H9 (cell line): ENCODE measurements at regions not wholly inside any gene's neighbourhood (a gene's known extent, or its start where the extent isn't known, plus 50 kb on each side); places are given as distances from the start of the nearest gene placed in this dataset.

Experiments
- DNase-seq: peaks from one replicate; pipeline ENCODE4 v3.0.0-alpha.2; 2017
- H2AFZ ChIP-seq: one replicate; pipeline ENCODE4 v1.6.1; 2013; ENCODE audit warnings: mild to moderate bottlenecking, low read length, control low read depth, moderate library complexity
- H2AK5ac ChIP-seq: 2 replicates; pipeline ENCODE4 v1.6.1; 2013; ENCODE audit warnings: low read length, control low read depth, mixed read lengths; ENCODE audit not compliant: insufficient read length
- H2BK120ac ChIP-seq: one replicate; pipeline ENCODE4 v1.6.1; 2013; ENCODE audit warnings: low read depth, mild to moderate bottlenecking, low read length, control low read depth, inconsistent platforms; ENCODE audit not compliant: poor library complexity, severe bottlenecking
- H2BK12ac ChIP-seq: 2 replicates; pipeline ENCODE4 v1.6.1; 2013; ENCODE audit warnings: low read length, control low read depth, mixed read lengths, low read depth; ENCODE audit not compliant: insufficient read length
- H2BK15ac ChIP-seq: 2 replicates; pipeline ENCODE4 v1.6.1; 2013; ENCODE audit warnings: low read depth, low read length, control low read depth
- H2BK20ac ChIP-seq: one replicate; pipeline ENCODE4 v1.6.1; 2013; ENCODE audit warnings: low read depth, mild to moderate bottlenecking, low read length, control low read depth, inconsistent platforms; ENCODE audit not compliant: poor library complexity, severe bottlenecking
- H2BK5ac ChIP-seq: 2 replicates; pipeline ENCODE4 v1.6.1; 2013; ENCODE audit warnings: low read length, control low read depth, mixed read lengths; ENCODE audit not compliant: insufficient read length
- H3K14ac ChIP-seq: 2 replicates; pipeline ENCODE4 v1.6.1; 2013; ENCODE audit warnings: low read length, control low read depth; ENCODE audit not compliant: insufficient read depth
- H3K18ac ChIP-seq: 2 replicates; pipeline ENCODE4 v1.6.1; 2013; ENCODE audit warnings: low read depth, mild to moderate bottlenecking, mixed read lengths, low read length, control low read depth; ENCODE audit not compliant: insufficient read length
- H3K23ac ChIP-seq: 2 replicates; pipeline ENCODE4 v1.6.1; 2013; ENCODE audit warnings: low read length, control low read depth, mixed read lengths, low read depth; ENCODE audit not compliant: insufficient read length
- H3K23me2 ChIP-seq: 2 replicates; pipeline ENCODE4 v1.6.1; 2013; ENCODE audit warnings: low read depth, mild to moderate bottlenecking, mixed read lengths, low read length, control low read depth; ENCODE audit not compliant: insufficient read length, poor library complexity, severe bottlenecking
- H3K27ac ChIP-seq: 2 replicates; pipeline ENCODE4 v1.5.1; 2013; ENCODE audit warnings: low read length, control low read depth, mixed read lengths, low read depth; ENCODE audit not compliant: insufficient read length
- H3K27me3 ChIP-seq: 2 replicates; pipeline ENCODE4 v1.6.1; 2013; ENCODE audit warnings: low read length, control low read depth, inconsistent platforms; ENCODE audit not compliant: insufficient read depth
- H3K4ac ChIP-seq: 2 replicates; pipeline ENCODE4 v1.6.1; 2013; ENCODE audit warnings: low read depth, mild to moderate bottlenecking, control low read depth, inconsistent platforms, low read length, moderate library complexity
- H3K4me1 ChIP-seq: 2 replicates; pipeline ENCODE4 v1.6.1; 2013; ENCODE audit warnings: low read length, control low read depth, inconsistent platforms; ENCODE audit not compliant: insufficient read depth
- H3K4me2 ChIP-seq: 2 replicates; pipeline ENCODE4 v1.6.1; 2013; ENCODE audit warnings: low read length, control low read depth, mixed read lengths; ENCODE audit not compliant: insufficient read length, insufficient read depth
- H3K56ac ChIP-seq: 2 replicates; pipeline ENCODE4 v1.6.1; 2013; ENCODE audit warnings: low read depth, mild to moderate bottlenecking, mixed read lengths, low read length, control low read depth; ENCODE audit not compliant: insufficient read length
- H3K79me1 ChIP-seq: 2 replicates; pipeline ENCODE4 v1.6.1; 2013; ENCODE audit warnings: low read depth, mild to moderate bottlenecking, moderate library complexity, low read length, control low read depth, inconsistent platforms; ENCODE audit not compliant: insufficient read depth, poor library complexity, severe bottlenecking
- H3K79me2 ChIP-seq: 2 replicates; pipeline ENCODE4 v1.6.1; 2013; ENCODE audit warnings: low read length, control low read depth, inconsistent platforms; ENCODE audit not compliant: insufficient read depth
- H3K9ac ChIP-seq: 2 replicates; pipeline ENCODE4 v1.6.1; 2013; ENCODE audit warnings: low read length, control low read depth, mixed read lengths; ENCODE audit not compliant: insufficient read length; ENCODE audit errors: extremely low read depth
- H3K9me3 ChIP-seq: one replicate; pipeline ENCODE4 v1.6.1; 2013; ENCODE audit warnings: low read depth, low read length, inconsistent platforms; ENCODE audit not compliant: control insufficient read depth
- H3T11ph ChIP-seq: one replicate; pipeline ENCODE4 v1.6.1; 2013; ENCODE audit warnings: mild to moderate bottlenecking, low read length, control low read depth, inconsistent platforms
- H4K20me1 ChIP-seq: one replicate; pipeline ENCODE4 v1.6.1; 2013; ENCODE audit not compliant: control insufficient read depth, insufficient read length, insufficient read depth
- H4K5ac ChIP-seq: 2 replicates; pipeline ENCODE4 v1.6.1; 2013; ENCODE audit warnings: low read depth, mild to moderate bottlenecking, mixed read lengths, low read length, control low read depth; ENCODE audit not compliant: insufficient read length
- H4K8ac ChIP-seq: replicated peaks from 2 replicates; pipeline ENCODE4 v1.6.1; 2013; ENCODE audit warnings: low read length, control low read depth, mixed read lengths, low read depth; ENCODE audit not compliant: insufficient read length
- H4K91ac ChIP-seq: 2 replicates; pipeline ENCODE4 v1.6.1; 2013; ENCODE audit warnings: low read depth, mild to moderate bottlenecking, moderate library complexity, mixed read lengths, low read length, control low read depth; ENCODE audit not compliant: insufficient read length
- H3K27ac Mint-ChIP-seq, 3 experiments: 2 replicates in 2 of 3; 3 replicates in 1 of 3; pipeline ENCODE4 v1.8.0; 2020 to 2021; ENCODE audit warnings: mixed read lengths in 3 of 3, mild to moderate bottlenecking in 1 of 3, moderate library complexity in 1 of 3
- H3K27me3 Mint-ChIP-seq: 2 replicates; pipeline ENCODE4 v1.8.0; 2021; ENCODE audit warnings: low read depth, mild to moderate bottlenecking, moderate library complexity, mixed read lengths
- H3K36me3 Mint-ChIP-seq, 3 experiments: 2 replicates in 2 of 3; 3 replicates in 1 of 3; pipeline ENCODE4 v1.8.0; 2020 to 2021; ENCODE audit warnings: low read depth in 3 of 3, mixed read lengths in 3 of 3; ENCODE audit not compliant: insufficient read depth in 1 of 3
- H3K4me1 Mint-ChIP-seq, 2 experiments: 2 replicates each; pipeline ENCODE4 v1.8.0; 2020; ENCODE audit warnings: mixed read lengths in 2 of 2
- H3K4me3 Mint-ChIP-seq, 2 experiments: 2 replicates in 1 of 2; 3 replicates in 1 of 2; pipeline ENCODE4 v1.8.0; 2020 to 2021; ENCODE audit warnings: mild to moderate bottlenecking in 2 of 2, mixed read lengths in 2 of 2, moderate library complexity in 1 of 2
- H3K9me3 Mint-ChIP-seq, 2 experiments: 2 replicates in 1 of 2; 3 replicates in 1 of 2; pipeline ENCODE4 v1.8.0; 2020; ENCODE audit warnings: mild to moderate bottlenecking in 2 of 2, mixed read lengths in 2 of 2, moderate library complexity in 1 of 2
- CTCF ChIP-seq: fragments of 200-600 bp; sonication (generic); conservative IDR thresholded peaks from 3 replicates; pipeline ENCODE4 v1.8.0; 2021; ENCODE audit warnings: antibody characterized with exemption, mild to moderate bottlenecking
- WGBS: extraction: QIAGEN DNeasy Blood & Tissue Kit; methylation state at CpG from one replicate; pipeline ENCODE4 v1.1.7; 2013; ENCODE audit warnings: missing lambda C conversion rate, low lambda C conversion rate, mixed read lengths; ENCODE audit not compliant: insufficient read length; ENCODE audit errors: extremely low coverage; 5-methylcytosine and 5-hydroxymethylcytosine counted together

- H3K79me1 ChIP-seq, result no peaks in the 10 kb centered on the region
- no peak overlapping the region for H2BK5ac ChIP-seq
- H3K4me1 Mint-ChIP-seq, result no peaks in the 10 kb centered on the region
- no peak overlapping the region for H2BK120ac ChIP-seq
- no peak overlapping the region for H3K18ac ChIP-seq
- no peak overlapping the region for H2BK12ac ChIP-seq
- H4K8ac ChIP-seq, result no peak overlapping the region
- no peak overlapping the region for H3K23ac ChIP-seq
- H3K27ac Mint-ChIP-seq, result no peak overlapping the region
- H3K23me2 ChIP-seq, result no peaks in the 10 kb centered on the region
- H3K79me2 ChIP-seq, result no peaks in the 10 kb centered on the region
- no peak overlapping the region for H3K27ac ChIP-seq
- H2AK5ac ChIP-seq, result no peak overlapping the region
- no peaks in the 10 kb centered on the region for H3K27me3 Mint-ChIP-seq
- no peaks in the 10 kb centered on the region for H3K27me3 ChIP-seq
- WGBS, result no CpG with 5 or more reads among the region's 3 CpGs
- DNase-seq, result no peak
- no peak overlapping the region for H3T11ph ChIP-seq
- H2AFZ ChIP-seq, result no peak overlapping the region
- no peak overlapping the region for H3K4ac ChIP-seq
- no peaks in the 10 kb centered on the region for H3K9me3 Mint-ChIP-seq
- no peak overlapping the region for H3K4me2 ChIP-seq
- H4K20me1 ChIP-seq, result no peaks in the 10 kb centered on the region
- H3K36me3 Mint-ChIP-seq, result no peaks in the 10 kb centered on the region
- H3K4me3 Mint-ChIP-seq, result no peak overlapping the region
- no peak overlapping the region for H4K91ac ChIP-seq
- H2BK20ac ChIP-seq, result no peak overlapping the region
- no peak for TF ChIP-seq CTCF
- H3K9me3 ChIP-seq, result no peaks in the 10 kb centered on the region
- no peaks in the 10 kb centered on the region for H3K4me1 ChIP-seq
- H2BK15ac ChIP-seq, result no peak overlapping the region
- H3K56ac ChIP-seq, result no peak overlapping the region
- H3K9ac ChIP-seq, result no peak overlapping the region
- no peak overlapping the region for H4K5ac ChIP-seq
- H3K14ac ChIP-seq, result no peak overlapping the region
Measured at GRCh38 chr4:74878323-74878722, 54.6 kb upstream of the PARM1 start.
